GM18517 (cell line): ENCODE measurements at regions not wholly inside any gene's neighbourhood (a gene's known extent, or its start where the extent isn't known, plus 50 kb on each side); places are given as distances from the start of the nearest gene placed in this dataset.

Source experiments
- ATAC-seq: cut with Tn5 transposase; IDR thresholded peaks from one replicate; pipeline ENCODE4 v1.9.1; 2021; ENCODE audit warnings: mild to moderate bottlenecking, moderate library complexity; ENCODE audit not compliant: unreplicated experiment

DNA sequence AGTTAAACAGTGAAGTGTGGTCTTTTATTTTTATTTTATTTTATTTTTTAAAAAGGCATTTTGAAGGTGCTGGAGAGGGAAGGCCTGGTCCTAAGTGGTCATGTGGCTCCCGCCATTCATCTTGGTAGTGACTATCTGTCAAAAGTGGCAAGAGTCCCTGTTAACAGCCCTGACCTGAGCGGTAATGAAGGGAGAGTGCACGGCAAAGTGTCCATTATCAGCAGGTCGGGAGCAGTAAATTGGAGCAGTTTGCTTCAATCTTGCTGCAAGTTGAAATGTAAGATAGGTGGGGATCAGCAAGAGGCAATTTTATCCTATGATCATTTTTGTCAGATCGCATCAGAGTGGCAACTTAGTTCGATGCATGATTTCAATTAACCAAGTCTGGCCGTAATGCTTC, 227.4 kb upstream of the SP4 start:
- no peak for ATAC-seq

- ATAC-seq: no peak
These were observed 213.2 kb upstream of the SP4 start for GRCh38 chr7:21214657-21215056.

- ATAC-seq: no peak
These were observed 212.6 kb upstream of the SP4 start for GRCh38 chr7:21215307-21215706.

DNA sequence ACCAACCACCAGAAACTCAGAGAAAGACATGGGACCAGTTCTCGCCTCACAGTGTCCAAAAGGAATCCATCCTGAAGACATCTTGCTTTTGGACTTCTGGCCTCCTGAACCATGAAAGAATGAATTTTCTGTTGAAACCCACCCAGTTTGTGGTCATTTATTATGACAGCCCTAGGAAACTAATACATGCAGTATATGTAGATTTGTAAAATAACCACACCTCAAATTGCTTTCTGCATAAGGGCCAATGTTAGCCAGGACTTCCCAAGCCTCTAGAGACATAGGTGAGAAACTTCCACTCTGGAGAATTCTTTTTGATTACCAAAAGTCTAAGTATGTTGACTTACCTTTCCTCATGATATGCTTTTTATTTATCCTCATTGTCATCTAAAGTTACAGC, 210.5 kb upstream of the SP4 start:
- no peak for ATAC-seq

- no peak for ATAC-seq
These were observed 209.7 kb upstream of the SP4 start for GRCh38 chr7:21218155-21218554.

DNA sequence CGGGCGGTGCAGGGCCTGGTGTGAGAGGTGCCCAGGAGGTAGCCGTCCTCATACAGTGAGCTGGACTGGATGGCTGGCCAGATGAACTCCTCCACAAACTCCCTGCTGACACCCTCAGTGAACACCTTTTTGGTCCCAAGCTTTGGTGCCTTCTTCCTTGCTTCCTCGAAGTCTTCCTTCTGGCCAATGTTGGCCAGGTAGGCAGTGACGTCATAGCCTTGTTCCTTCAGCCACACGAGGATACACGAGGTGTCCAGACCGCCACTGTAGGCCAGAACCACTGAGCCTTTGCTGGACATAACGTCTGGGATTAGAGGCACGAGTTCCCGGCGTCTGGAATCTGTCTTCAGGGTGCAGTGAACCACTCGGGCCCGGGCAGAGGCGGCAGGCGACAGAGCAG, 206.8 kb upstream of the SP4 start:
- no peak for ATAC-seq

GRCh38 chr7:21238400-21239116, 189.3 kb upstream of the SP4 start:
- ATAC-seq: no peak

DNA sequence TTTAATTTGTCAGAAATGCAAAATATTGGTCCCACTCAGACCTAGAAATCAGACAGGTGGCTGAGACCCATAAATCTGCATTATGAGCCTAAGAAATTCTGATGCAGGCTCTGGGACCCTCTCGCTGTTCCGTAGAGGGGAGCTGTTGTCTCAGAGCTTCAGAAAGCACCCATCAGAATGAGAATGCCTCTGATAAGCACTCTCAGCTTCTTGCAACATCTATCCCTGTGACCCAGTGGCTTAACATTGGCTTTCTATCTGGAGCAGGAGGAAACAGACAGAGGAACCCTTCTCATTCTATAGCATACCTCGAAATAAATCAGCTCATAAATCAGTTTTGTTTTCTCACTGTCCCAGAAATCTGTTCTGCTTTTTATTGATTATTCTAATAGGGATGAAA, 184.6 kb upstream of the SP4 start:
- no peak for ATAC-seq

DNA sequence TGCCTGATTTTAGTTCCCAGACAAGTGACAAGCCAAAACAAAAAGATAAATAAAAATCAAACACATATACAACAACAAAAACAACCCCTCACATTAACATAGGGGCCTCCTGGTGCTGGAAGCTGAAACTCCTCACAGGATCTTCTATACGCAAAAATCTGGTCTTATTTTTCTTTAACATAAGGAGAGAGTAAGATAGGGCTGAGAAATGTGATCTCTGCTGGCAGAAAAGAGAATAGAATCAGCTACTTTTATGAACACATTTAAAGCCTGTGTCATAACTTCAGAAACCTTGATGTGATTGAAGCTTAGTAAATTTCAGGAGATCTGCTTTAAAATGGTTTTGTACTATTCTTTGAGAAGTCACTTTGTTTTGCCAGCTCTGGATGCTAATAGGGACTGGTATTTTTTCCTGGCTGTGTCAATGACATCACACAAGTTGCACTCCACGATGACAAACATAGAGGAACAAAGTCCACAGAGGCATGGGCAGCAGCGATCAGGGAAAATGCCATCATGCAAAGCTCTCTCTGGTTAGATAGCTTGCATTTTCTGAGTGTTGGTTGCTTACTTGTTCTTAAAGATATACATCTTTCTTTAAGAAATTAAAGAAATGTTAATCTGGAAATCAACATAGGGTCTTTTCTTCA, 176.6 kb upstream of the SP4 start:
- no peak for ATAC-seq

GRCh38 chr7:21253740-21254687, 173.9 kb upstream of the SP4 start:
- ATAC-seq: no peak

- no peak for ATAC-seq
These were observed 171.5 kb upstream of the SP4 start for GRCh38 chr7:21256310-21256877.

GRCh38 chr7:21260939-21261338, 166.9 kb upstream of the SP4 start:
- no peak for ATAC-seq

DNA sequence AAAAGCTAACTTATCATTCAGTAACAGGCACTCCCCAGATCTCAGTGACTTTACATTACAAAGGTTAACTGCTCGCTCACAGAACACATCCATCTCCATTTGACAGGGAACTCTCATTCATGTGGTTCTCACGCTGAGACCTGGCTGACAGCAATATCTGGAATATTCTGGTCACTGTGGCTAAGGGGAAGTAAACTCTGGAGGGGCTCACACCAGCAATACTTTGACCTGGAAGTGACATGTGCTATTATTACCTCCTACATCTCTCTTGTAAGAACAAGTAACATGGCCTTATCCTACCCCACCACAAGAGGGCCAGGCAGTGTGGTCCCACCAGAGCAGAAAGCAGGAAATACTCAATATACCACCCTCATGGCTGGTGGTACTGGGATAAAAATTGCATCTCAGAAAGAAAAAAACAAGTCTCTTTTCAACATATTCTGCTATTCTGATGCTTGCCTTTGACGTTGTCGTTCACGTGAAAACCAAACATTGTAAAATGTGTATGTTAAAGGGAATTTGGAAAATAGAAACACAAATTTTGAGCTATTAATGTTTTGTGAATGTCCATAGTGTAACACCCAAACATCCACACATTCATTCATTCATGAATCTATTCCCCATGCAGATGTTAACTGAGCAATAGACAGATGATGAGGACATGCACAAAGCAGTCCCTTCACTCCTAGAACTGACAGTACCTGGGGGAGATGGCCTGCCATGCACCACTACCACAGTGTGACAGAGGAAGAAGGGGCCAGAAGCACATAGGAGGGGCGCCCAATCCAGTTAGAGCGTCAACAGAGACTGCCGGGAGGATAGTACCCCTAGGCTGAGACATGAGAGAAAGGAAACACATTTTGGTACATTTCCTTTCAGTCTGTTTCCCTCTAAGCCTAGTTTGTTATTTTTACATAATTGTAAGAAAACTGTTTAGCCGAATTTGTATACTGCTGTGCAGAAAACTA, 166.0 kb upstream of the SP4 start:
- peak; percentile 88 for ATAC-seq

GRCh38 chr7:21269021-21269420, 158.9 kb upstream of the SP4 start:
- ATAC-seq: no peak

DNA sequence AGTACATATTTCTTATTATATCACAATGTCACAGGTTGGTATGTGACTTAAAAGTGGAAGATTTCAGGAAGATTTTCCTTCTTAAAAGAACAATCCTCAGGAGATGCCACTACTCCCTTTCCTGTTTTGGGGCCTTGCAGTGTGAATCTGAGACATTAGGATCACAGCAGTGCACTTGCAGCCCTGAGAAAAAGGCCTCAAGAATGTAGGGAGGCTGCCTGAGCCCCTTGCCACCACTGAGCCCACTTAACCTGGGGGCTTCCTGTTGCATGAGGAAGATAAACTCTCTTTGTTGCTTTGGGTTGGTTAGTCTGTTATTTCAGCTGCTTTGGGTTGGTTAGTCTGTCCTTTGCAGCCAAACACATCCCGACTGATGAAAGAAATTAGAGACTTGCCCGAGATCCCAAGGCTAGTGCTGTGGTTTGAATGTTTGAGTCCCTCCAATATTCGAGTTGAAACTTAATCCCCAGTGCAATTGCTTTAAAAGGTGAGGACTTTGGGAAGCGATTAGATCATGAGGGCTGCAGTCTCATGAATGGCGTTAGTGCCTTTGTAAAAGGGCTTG, 151.3 kb upstream of the SP4 start:
- ATAC-seq: no peak

- ATAC-seq: no peak
These were observed 148.9 kb upstream of the SP4 start for GRCh38 chr7:21278944-21279343.

GRCh38 chr7:21281193-21281592, 146.7 kb upstream of the SP4 start:
- no peak for ATAC-seq

- ATAC-seq: no peak
These were observed 134.1 kb upstream of the SP4 start for GRCh38 chr7:21293771-21294170.

- ATAC-seq: no peak
These were observed 128.1 kb upstream of the SP4 start for GRCh38 chr7:21299766-21300165.

- ATAC-seq: no peak
These were observed 127.2 kb upstream of the SP4 start for GRCh38 chr7:21300692-21301091.
